ENCODE measurements at regions not wholly inside any gene's neighbourhood (a gene's known extent, or its start where the extent isn't known, plus 50 kb on each side); places are given as distances from the start of the nearest gene placed in this dataset.

DNA sequence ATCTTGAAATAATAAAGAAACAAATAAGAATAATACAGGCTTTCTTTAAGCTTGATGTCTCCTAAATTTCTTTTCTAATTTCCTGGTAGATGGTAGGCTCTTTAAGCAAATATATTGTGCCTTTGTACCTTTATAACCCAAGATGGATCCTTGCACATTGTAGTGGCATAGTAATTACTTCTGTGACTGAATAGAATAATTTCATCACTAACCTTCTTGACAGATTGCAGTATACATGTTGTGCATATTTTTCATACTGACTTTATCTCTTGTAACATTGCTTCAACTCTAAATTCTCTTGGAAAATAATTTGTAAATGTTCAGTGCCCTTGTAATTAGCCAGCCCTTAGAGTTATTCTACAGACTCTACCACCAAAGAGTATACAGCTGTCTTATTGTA is 1433.8 kb upstream of the GBE1 start:
- no peak for TF ChIP-seq POLR2A (IDR thresholded peaks at IDR 0.05)
- TF ChIP-seq, protein P1, sequence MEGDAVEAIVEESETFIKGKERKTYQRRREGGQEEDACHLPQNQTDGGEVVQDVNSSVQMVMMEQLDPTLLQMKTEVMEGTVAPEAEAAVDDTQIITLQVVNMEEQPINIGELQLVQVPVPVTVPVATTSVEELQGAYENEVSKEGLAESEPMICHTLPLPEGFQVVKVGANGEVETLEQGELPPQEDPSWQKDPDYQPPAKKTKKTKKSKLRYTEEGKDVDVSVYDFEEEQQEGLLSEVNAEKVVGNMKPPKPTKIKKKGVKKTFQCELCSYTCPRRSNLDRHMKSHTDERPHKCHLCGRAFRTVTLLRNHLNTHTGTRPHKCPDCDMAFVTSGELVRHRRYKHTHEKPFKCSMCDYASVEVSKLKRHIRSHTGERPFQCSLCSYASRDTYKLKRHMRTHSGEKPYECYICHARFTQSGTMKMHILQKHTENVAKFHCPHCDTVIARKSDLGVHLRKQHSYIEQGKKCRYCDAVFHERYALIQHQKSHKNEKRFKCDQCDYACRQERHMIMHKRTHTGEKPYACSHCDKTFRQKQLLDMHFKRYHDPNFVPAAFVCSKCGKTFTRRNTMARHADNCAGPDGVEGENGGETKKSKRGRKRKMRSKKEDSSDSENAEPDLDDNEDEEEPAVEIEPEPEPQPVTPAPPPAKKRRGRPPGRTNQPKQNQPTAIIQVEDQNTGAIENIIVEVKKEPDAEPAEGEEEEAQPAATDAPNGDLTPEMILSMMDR (IDR thresholded peaks at IDR 0.05): no peak

All from testis (tissue), 2 donors.